Heart left ventricle (tissue), 13 donors: ENCODE measurements at regions not wholly inside any gene's neighbourhood (a gene's known extent, or its start where the extent isn't known, plus 50 kb on each side); places are given as distances from the start of the nearest gene placed in this dataset.

ENCODE experiments used
- POLR2A ChIP-seq, 2 donors: fragments of 450-650 bp; IDR thresholded peaks; one replicate each; pipeline ENCODE4 v1.6.1; 2017; ENCODE audit warnings: antibody characterized with exemption in 2 of 2, mild to moderate bottlenecking in 2 of 2, moderate library complexity in 2 of 2
- TF ChIP-seq, protein P1 (sequence below), 12 donors: fragments of 200-600 bp; sonication (generic) in 4 of 12; IDR thresholded peaks; one replicate each; pipeline versions ENCODE4 v1.5.0 to v1.8.0; 2018 to 2022; ENCODE audit warnings: antibody characterized with exemption in 12 of 12, mild to moderate bottlenecking in 5 of 12
- donor health status: ischemic (EF 13 %, LVEDD 7.1; RV severe dilation, severe dysfunction).
- donor health status: DM: no; HTN: yes; CAD: no.
- donor health status: DM: no; HTN: no; CAD: no.
- donor health status: ischemic (EF 25% LVEDD 6.9; RV normal size, moderate dysfunction).
- donor health status: ischemic (EF 25% LVEDD 5.7; RV mildly dilated, moderate dysfunction).
- donor health status: ischemic (EF 35%, LVEDD 5.7; RV mildly dilated, moderate dysfunction).
- donor health status: nonischemic (EF 11% LVEDD 7.7; RV severe dilation, severe dysfunction).
- donor health status: DM: yes; HTN: yes; CAD: no.
- donor health status: PGD.
- donor health status: ischemic (EF 29% LVEDD 5.4; RV normal size, mild dysfunction).
- donor health status: nonischemic (EF 23%, LVEDD 6.1; RV moderate dilation, normal function).

- TF ChIP-seq, protein P1, sequence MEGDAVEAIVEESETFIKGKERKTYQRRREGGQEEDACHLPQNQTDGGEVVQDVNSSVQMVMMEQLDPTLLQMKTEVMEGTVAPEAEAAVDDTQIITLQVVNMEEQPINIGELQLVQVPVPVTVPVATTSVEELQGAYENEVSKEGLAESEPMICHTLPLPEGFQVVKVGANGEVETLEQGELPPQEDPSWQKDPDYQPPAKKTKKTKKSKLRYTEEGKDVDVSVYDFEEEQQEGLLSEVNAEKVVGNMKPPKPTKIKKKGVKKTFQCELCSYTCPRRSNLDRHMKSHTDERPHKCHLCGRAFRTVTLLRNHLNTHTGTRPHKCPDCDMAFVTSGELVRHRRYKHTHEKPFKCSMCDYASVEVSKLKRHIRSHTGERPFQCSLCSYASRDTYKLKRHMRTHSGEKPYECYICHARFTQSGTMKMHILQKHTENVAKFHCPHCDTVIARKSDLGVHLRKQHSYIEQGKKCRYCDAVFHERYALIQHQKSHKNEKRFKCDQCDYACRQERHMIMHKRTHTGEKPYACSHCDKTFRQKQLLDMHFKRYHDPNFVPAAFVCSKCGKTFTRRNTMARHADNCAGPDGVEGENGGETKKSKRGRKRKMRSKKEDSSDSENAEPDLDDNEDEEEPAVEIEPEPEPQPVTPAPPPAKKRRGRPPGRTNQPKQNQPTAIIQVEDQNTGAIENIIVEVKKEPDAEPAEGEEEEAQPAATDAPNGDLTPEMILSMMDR (IDR thresholded peaks at IDR 0.05), result no peak
- TF ChIP-seq POLR2A (IDR thresholded peaks at IDR 0.05), result no peak
Measured at GRCh38 chr10:88064608-88065382, 201.4 kb downstream of the PTEN start.
